ENCODE measurements at regions not wholly inside any gene's neighbourhood (a gene's known extent, or its start where the extent isn't known, plus 50 kb on each side); places are given as distances from the start of the nearest gene placed in this dataset.

- TF ChIP-seq ESRRG (CRISPR knock-in tag; IDR thresholded peaks at IDR 0.05) = no peak
- TF ChIP-seq CSRNP3 (CRISPR knock-in tag; IDR thresholded peaks at IDR 0.05) = no peak
- TF ChIP-seq TOX (CRISPR knock-in tag; IDR thresholded peaks at IDR 0.05; ENCODE audit: borderline replicate concordance) = no peak
- no peak for TF ChIP-seq PPARA (CRISPR knock-in tag; IDR thresholded peaks at IDR 0.05; ENCODE audit: borderline replicate concordance)
- no peak for TF ChIP-seq ZC3H10 (CRISPR knock-in tag; IDR thresholded peaks at IDR 0.05)
- no peak for TF ChIP-seq POU6F1 (CRISPR knock-in tag; IDR thresholded peaks at IDR 0.05; ENCODE audit: borderline replicate concordance, low read depth)
- TF ChIP-seq ZNF70 (CRISPR knock-in tag; IDR thresholded peaks at IDR 0.05) = no peak
- no peak for ATAC-seq
These were observed 611.1 kb downstream of the BRD1 start for GRCh38 chr22:49216579-49216978.

DNA sequence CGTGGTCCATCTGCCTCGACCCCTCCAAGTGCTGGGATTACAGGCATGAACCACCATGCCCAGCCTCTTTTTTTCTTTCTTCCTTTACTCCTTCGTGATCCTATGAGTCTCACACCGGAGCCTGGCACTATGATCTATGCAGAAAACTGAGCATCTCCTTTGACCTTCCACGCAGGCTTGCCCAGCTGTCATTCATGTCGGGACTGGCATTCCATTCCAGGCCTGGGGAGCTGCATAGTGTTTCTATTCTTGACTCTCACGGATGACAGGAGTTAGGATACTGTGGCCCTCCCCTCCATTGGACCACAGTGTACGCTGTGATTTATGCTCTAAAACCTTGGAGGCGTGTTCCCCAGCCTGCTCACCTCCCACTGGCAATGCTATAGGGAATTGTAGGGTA is 611.8 kb downstream of the BRD1 start:
- ATAC-seq = no peak
- TF ChIP-seq TCF4 (CRISPR knock-in tag; IDR thresholded peaks at IDR 0.05; ENCODE audit: borderline replicate concordance) = no peak
- TF ChIP-seq ZFP3 (CRISPR knock-in tag; IDR thresholded peaks at IDR 0.05) = no peak
- no peak for TF ChIP-seq ZNF70 (CRISPR knock-in tag; IDR thresholded peaks at IDR 0.05)
- TF ChIP-seq OSR1 (CRISPR knock-in tag; IDR thresholded peaks at IDR 0.05) = no peak
- TF ChIP-seq RARB (CRISPR knock-in tag; IDR thresholded peaks at IDR 0.05) = no peak
- no peak for TF ChIP-seq GLIS3 (CRISPR knock-in tag; IDR thresholded peaks at IDR 0.05)
- no peak for TF ChIP-seq ZFP30 (CRISPR knock-in tag; IDR thresholded peaks at IDR 0.05)
- TF ChIP-seq PPARA (CRISPR knock-in tag; IDR thresholded peaks at IDR 0.05; ENCODE audit: borderline replicate concordance) = no peak
- no peak for TF ChIP-seq ISL1 (CRISPR knock-in tag; IDR thresholded peaks at IDR 0.05)
- TF ChIP-seq TSHZ2 (CRISPR knock-in tag; IDR thresholded peaks at IDR 0.05) = no peak
- no peak for TF ChIP-seq CSDC2 (CRISPR knock-in tag; IDR thresholded peaks at IDR 0.05)
- TF ChIP-seq ZNF565 (CRISPR knock-in tag; conservative IDR thresholded peaks at IDR 0.05; ENCODE audit: low read depth) = no peak
- TF ChIP-seq TOX (CRISPR knock-in tag; IDR thresholded peaks at IDR 0.05; ENCODE audit: borderline replicate concordance) = no peak
- TF ChIP-seq, protein P1, sequence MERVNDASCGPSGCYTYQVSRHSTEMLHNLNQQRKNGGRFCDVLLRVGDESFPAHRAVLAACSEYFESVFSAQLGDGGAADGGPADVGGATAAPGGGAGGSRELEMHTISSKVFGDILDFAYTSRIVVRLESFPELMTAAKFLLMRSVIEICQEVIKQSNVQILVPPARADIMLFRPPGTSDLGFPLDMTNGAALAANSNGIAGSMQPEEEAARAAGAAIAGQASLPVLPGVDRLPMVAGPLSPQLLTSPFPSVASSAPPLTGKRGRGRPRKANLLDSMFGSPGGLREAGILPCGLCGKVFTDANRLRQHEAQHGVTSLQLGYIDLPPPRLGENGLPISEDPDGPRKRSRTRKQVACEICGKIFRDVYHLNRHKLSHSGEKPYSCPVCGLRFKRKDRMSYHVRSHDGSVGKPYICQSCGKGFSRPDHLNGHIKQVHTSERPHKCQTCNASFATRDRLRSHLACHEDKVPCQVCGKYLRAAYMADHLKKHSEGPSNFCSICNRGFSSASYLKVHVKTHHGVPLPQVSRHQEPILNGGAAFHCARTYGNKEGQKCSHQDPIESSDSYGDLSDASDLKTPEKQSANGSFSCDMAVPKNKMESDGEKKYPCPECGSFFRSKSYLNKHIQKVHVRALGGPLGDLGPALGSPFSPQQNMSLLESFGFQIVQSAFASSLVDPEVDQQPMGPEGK (CRISPR knock-in tag; IDR thresholded peaks at IDR 0.05; ENCODE audit: borderline replicate concordance) = no peak
- TF ChIP-seq ESRRG (CRISPR knock-in tag; IDR thresholded peaks at IDR 0.05) = no peak
- TF ChIP-seq SNAI2 (CRISPR knock-in tag; IDR thresholded peaks at IDR 0.05) = no peak
- no peak for TF ChIP-seq BACH2 (CRISPR knock-in tag; IDR thresholded peaks at IDR 0.05; ENCODE audit: borderline replicate concordance)

GRCh38 chr22:49214976-49215375 is 612.7 kb downstream of the BRD1 start:
- no peak for ATAC-seq
- TF ChIP-seq CSDC2 (CRISPR knock-in tag; IDR thresholded peaks at IDR 0.05) = no peak
- no peak for TF ChIP-seq POU6F1 (CRISPR knock-in tag; IDR thresholded peaks at IDR 0.05; ENCODE audit: borderline replicate concordance, low read depth)
- no peak for TF ChIP-seq PPARA (CRISPR knock-in tag; IDR thresholded peaks at IDR 0.05; ENCODE audit: borderline replicate concordance)
- no peak for TF ChIP-seq ARNTL (CRISPR knock-in tag; IDR thresholded peaks at IDR 0.05; ENCODE audit: borderline replicate concordance, low read depth)
- TF ChIP-seq TOX (CRISPR knock-in tag; IDR thresholded peaks at IDR 0.05; ENCODE audit: borderline replicate concordance) = no peak
- TF ChIP-seq ZNF8 (CRISPR knock-in tag; IDR thresholded peaks at IDR 0.05) = no peak
- TF ChIP-seq OSR1 (CRISPR knock-in tag; IDR thresholded peaks at IDR 0.05) = no peak
- TF ChIP-seq ZFP3 (CRISPR knock-in tag; IDR thresholded peaks at IDR 0.05) = no peak
- TF ChIP-seq ZC3H10 (CRISPR knock-in tag; IDR thresholded peaks at IDR 0.05) = no peak
- TF ChIP-seq ISL1 (CRISPR knock-in tag; IDR thresholded peaks at IDR 0.05) = no peak
- TF ChIP-seq SNAI2 (CRISPR knock-in tag; IDR thresholded peaks at IDR 0.05) = no peak
- no peak for TF ChIP-seq TCF4 (CRISPR knock-in tag; IDR thresholded peaks at IDR 0.05; ENCODE audit: borderline replicate concordance)
- TF ChIP-seq TSHZ2 (CRISPR knock-in tag; IDR thresholded peaks at IDR 0.05) = no peak

Measured in SK-N-SH treated with all-trans-retinoic acid at 6 μM for 48 hours (cell line).